Esophagus muscularis mucosa (tissue), 3 donors: ENCODE measurements at regions not wholly inside any gene's neighbourhood (a gene's known extent, or its start where the extent isn't known, plus 50 kb on each side); places are given as distances from the start of the nearest gene placed in this dataset.

Source experiments
- POLR2A ChIP-seq: fragments of 450-650 bp; IDR thresholded peaks from one replicate; pipeline ENCODE4 v1.6.1; 2017; ENCODE audit warnings: antibody characterized with exemption, moderate library complexity, mild to moderate bottlenecking, low read depth
- POLR2AphosphoS5 ChIP-seq, 2 donors: sonication (generic); formaldehyde crosslinking; IDR thresholded peaks; one replicate each; pipeline ENCODE4 v1.6.1; 2017; ENCODE audit warnings: antibody characterized with exemption in 2 of 2
- TF ChIP-seq, protein P1 (sequence below), 3 experiments: fragments of 200-600 bp in 2 of 3; fragments of 450-650 bp in 1 of 3; sonication (generic) in 2 of 3; IDR thresholded peaks; one replicate each; pipeline ENCODE4 v1.5.1; 2017 to 2019; ENCODE audit warnings: antibody characterized with exemption in 3 of 3, mild to moderate bottlenecking in 2 of 3, moderate library complexity in 1 of 3

DNA sequence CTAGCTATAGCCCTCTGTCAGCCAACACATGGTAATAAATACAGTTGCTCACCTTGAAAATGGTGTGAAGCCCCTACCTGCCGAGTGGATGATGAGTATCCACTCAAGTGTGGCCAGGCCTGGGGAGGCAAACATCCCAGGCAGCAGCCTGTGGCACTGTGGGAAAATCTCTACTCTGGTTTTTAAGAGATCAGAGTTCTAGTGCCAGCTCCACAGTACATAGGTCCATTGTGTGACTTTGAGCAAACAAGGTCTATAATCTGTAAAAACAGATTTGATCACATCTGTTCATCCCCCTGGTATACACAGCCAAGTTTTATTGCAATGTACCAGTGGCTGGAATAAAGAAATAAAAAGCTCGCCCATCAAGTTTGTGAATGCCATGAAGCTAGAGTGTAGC is 82.7 kb upstream of the ARMC2 start:
- TF ChIP-seq POLR2AphosphoS5 (IDR thresholded peaks at IDR 0.05) (no peak), POLR2A (no peak)
- TF ChIP-seq, protein P1, sequence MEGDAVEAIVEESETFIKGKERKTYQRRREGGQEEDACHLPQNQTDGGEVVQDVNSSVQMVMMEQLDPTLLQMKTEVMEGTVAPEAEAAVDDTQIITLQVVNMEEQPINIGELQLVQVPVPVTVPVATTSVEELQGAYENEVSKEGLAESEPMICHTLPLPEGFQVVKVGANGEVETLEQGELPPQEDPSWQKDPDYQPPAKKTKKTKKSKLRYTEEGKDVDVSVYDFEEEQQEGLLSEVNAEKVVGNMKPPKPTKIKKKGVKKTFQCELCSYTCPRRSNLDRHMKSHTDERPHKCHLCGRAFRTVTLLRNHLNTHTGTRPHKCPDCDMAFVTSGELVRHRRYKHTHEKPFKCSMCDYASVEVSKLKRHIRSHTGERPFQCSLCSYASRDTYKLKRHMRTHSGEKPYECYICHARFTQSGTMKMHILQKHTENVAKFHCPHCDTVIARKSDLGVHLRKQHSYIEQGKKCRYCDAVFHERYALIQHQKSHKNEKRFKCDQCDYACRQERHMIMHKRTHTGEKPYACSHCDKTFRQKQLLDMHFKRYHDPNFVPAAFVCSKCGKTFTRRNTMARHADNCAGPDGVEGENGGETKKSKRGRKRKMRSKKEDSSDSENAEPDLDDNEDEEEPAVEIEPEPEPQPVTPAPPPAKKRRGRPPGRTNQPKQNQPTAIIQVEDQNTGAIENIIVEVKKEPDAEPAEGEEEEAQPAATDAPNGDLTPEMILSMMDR (IDR thresholded peaks at IDR 0.05): no peak
